ENCODE measurements at regions not wholly inside any gene's neighbourhood (a gene's known extent, or its start where the extent isn't known, plus 50 kb on each side); places are given as distances from the start of the nearest gene placed in this dataset.

DNA sequence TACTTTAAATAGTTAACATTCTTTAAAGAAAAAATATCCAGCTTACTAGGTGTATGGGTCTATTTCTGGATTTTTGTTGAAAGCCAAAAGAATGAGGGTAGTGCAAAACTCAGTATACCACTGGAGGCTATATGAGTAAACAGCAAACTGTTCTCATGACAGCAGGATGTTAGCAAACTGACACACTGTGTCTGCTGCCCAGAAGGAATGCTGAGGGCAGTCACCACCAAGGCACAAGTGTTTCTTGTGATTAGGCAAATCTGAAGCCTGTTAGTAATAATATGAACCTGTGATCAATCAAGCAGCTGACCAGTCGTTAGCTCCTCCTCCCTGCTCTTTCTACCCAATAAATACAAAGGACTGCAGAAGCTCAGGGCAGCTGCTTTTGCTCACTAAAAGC is 50.5 kb upstream of the SULT1C3 start (continued):
- TF ChIP-seq, protein P1, sequence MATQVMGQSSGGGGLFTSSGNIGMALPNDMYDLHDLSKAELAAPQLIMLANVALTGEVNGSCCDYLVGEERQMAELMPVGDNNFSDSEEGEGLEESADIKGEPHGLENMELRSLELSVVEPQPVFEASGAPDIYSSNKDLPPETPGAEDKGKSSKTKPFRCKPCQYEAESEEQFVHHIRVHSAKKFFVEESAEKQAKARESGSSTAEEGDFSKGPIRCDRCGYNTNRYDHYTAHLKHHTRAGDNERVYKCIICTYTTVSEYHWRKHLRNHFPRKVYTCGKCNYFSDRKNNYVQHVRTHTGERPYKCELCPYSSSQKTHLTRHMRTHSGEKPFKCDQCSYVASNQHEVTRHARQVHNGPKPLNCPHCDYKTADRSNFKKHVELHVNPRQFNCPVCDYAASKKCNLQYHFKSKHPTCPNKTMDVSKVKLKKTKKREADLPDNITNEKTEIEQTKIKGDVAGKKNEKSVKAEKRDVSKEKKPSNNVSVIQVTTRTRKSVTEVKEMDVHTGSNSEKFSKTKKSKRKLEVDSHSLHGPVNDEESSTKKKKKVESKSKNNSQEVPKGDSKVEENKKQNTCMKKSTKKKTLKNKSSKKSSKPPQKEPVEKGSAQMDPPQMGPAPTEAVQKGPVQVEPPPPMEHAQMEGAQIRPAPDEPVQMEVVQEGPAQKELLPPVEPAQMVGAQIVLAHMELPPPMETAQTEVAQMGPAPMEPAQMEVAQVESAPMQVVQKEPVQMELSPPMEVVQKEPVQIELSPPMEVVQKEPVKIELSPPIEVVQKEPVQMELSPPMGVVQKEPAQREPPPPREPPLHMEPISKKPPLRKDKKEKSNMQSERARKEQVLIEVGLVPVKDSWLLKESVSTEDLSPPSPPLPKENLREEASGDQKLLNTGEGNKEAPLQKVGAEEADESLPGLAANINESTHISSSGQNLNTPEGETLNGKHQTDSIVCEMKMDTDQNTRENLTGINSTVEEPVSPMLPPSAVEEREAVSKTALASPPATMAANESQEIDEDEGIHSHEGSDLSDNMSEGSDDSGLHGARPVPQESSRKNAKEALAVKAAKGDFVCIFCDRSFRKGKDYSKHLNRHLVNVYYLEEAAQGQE (IDR thresholded peaks at IDR 0.05; ENCODE audit: unreplicated experiment) = no peak
- TF ChIP-seq ZNF114 (CRISPR knock-in tag; IDR thresholded peaks at IDR 0.05) = no peak
